Stimulated activated CD8-positive, alpha-beta memory T cell treated with anti-CD3 and anti-CD28 coated beads, Interleukin-15, amount 100 ng/mL, for 48 hours (primary cell): ENCODE measurements at regions not wholly inside any gene's neighbourhood (a gene's known extent, or its start where the extent isn't known, plus 50 kb on each side); places are given as distances from the start of the nearest gene placed in this dataset.
"Not testable (repeated sequence)": the region's sequence is repeated elsewhere in the genome, so short reads cannot be mapped to it uniquely, and the experiment has no call there.

Source experiments
- DNase-seq, 2 donors: peaks; one replicate each; pipeline ENCODE4 v3.0.0-alpha.2; 2020; ENCODE audit warnings: low read depth in 2 of 2

DNA sequence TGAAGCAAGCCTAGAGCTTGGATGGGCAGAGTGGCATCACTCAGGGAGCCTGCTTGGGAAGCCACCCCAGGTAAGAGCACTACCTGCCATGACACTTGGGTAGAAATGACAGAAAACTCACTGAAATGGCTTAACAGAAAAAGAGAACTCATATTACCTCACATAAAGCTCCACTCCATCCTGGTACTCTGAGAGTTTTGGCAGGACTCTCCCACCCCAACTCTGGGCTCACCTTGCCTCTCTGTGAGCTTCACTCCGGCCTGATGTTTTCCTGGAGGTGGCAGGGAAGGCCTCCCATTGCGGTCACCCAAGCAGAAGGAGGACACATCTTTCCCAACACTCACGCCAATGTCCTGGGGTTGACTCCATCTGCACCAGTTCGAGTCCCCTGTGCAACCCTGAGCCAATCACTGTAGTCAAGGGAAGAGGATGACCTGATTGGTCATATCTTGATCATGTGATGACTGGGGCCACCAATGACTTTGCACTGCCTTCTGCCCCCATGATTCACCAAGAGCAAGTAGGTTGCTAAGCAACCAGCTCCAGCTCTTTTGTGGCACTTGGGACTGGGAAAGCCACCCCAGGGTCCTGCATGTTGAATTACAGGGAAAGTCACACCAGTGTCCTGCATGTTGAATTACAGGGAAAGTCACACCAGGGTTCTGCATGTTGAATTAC lies 446.1 kb upstream of the SULF2 start:
- no peak for DNase-seq

DNA sequence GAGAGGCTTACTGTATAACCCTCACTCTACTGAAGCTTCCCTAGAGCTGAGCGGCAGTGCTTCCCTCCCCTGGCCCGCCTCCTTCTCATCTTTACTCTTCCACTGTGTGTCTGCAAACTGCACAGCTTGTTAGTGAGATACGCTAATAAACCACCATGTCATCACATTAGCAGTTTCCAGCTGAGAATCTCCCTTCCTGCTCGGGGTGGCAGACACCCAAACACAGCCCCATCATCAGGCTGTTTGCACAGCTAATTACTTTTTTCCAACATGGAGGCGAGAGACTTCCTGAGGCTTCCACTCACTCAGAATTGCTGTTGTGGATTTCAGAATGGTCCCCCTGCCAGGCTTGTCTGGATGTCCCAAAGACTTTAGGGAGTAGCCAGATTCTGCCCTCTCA lies 444.9 kb upstream of the SULF2 start:
- no peak for DNase-seq

DNA sequence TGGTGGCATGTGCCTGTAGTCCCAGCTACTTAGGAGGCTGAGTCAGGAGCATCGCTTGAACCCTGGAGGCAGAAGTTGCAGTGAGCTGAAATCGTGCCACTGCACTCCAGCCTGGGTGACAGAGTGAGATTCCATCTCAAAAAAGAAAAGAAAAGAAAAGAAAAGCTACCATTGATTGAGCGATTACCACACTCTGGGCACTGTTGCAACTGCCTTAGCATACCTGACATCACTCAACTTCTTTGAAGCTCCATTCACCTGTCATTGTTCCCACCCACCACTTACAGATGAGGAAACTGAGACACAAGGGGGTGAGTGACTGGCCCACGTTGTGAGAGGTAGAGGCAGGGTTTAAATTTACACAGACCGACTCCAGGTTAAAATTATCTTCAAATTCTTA lies 442.1 kb upstream of the SULF2 start:
- no peak for DNase-seq

DNA sequence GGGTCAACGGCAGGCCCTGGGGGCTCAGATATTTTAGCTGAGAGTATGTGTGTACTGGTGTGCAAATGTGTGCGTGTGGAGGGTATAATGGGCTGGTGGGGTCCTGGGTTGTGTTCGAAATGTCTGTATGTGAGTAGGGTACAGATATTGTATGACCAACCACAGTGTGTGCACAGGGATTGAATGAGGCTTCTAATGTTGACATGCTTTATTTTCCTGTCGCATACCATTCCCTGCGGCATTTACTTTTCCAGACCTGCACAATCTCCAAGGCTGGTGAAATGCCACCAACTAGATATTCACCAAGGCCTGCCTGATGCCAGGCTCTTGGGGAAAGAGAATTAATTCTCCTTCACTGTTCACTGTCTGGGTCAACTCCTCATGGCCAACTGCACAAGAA lies 441.4 kb upstream of the SULF2 start:
- no peak for DNase-seq

DNA sequence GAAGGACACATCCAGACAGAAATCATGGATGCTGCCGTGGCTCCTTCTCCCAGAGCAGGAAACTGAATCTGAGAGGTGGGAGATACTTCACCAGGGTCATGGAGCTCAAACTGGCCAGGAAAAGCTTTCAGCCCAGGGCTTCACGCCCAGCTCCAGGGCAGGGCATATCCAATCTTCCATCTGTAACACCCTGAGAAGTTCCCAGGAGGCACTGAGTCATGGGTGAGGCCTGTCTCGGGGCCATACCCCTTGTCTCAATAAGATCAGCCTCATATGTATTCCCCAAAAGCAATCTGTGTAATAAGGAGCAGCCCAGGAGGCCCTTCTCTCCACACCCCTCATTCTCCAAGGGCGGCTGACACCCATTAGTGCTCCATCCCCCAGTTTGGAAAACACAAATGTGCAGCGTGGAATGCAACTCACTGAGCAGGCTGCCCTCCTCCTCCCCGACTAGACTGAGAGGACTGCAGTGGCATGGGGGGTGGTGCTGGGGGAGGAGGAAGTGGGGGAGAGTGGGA lies 439.3 kb upstream of the SULF2 start:
- DNase-seq = no peak

DNA sequence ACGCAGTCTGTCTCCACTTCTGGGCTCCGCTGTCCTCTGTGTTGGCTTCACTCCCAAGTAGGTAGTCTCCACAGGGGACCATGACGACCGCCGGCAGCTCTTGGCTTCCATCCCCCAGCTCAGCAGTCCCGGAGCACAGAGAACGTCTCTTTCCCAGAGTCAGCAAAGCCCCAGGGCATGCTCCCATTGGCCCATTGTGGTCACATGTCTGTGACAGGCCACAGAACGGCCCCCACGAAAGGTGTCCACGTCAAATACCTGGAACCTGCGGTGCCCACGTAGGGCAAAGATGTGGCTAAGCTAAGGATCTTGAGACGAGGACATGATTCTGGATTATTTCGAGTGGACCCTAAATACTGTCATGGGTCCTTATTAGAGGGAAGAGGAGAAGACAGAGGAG lies 438.4 kb upstream of the SULF2 start:
- DNase-seq = no peak

DNA sequence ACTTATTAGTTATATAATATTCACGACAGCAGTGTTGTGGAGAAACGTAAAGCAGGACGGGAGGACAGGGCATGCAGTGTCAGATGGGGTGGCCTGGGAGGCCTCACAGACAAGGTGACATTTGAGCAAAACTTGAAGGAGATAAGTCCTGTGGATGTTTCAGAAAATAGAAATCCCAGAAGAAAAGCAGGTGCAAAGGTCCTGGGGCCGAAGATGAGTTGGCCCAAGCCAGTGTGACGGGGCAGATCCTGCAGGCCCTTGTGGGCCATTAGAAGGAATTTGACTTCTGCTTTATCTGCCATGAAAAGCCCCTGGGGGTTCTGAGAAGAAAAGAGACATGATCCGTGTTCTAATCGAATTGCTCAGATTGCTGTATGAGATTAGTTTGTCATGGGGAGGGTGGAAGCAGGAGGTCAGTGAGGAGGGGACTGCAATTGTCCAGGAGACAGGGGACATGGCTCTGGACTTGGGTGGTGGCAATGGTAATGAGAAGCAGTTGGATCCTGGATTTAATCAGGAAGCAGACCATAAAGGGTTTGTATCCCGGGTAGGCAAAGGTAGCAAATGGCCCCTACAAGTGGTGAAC lies 437.4 kb upstream of the SULF2 start:
- no peak for DNase-seq

DNA sequence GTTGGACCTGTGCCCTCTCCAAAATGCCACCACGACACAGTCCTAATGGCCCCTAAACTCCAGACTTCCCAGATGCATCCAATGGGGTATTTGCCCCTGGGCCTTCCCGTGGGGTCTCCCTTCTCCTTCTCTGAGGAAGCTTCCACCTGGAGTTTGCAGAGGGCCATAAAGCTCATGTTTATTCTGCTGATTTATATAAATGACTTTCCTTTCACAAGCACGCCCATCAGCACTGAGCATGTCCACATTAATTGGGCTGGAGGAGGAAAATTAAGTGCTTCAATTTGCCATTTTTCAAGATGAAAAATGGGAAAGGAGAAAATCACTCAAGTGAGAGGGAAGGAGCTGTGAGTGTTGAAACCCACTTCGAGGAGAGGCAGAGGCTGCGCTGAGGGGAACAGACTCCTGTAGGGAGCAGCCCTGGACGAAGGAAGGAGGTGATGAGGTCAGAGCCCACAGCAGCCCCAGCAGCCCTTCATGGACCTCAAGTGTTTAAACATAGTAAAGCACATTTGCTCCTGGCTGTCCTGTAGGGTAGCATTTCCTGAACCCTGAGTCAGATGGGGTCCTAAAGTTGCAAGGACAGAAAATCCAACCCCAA lies 434.9 kb upstream of the SULF2 start:
- no peak for DNase-seq

DNA sequence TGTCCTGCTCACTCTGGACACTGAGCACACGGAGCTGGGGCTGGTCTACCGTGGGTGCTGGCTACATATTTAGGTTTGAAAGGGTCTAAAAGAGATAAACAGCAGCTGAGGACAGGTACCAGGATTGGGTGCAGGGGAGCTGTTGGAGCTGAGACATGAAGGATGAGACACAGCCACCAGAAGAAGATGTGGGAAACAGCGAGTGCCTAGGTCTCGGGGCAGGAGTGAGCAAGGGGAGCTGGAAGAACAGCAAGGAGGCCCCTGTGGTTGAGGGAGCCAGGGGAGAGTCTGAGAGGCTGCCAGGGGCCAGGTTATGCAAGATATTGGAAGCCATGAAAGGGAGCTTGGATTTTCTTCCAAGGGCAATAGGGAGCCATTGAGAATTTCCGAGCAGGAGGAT lies 434.0 kb upstream of the SULF2 start:
- DNase-seq = no peak

DNA sequence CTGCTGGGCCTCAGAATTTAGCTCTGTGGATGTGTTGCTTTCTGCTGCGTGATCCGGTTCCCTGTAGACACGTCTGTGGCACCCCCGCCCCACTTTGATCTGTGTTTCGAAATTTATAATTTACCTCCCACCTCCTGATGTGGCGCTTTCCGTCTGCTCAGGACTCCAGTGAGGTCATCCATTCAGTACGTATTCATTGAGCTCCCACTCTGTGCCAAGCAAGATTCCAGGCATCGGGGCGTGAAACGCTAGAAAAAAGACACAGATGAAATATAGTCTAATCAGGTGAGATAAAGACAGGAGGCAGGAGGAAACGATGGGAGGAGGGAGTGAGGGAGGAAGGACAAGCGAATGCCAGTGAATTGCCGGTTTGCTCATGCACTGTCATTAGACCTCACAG lies 431.9 kb upstream of the SULF2 start:
- no peak for DNase-seq

DNA sequence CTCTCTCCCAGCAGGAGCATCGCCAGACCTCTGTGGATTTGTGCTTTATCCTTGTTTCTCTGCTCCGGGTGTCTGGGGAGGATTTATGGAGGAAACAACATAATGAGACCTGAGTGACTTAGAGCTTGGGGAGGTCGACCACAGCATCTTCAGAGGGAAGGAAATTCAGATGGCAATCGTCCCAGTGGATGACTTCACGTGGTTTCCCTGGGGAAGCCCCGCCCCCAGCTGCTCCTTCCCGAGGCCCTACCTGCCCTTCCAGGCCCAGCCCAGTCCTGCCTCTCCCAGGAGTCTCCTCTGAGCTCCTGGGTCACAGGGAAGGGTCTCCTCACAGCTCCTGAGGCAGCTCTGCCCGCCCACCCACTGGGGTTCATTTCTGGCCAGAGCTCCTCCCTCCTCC lies 430.3 kb upstream of the SULF2 start:
- DNase-seq = no peak

DNA sequence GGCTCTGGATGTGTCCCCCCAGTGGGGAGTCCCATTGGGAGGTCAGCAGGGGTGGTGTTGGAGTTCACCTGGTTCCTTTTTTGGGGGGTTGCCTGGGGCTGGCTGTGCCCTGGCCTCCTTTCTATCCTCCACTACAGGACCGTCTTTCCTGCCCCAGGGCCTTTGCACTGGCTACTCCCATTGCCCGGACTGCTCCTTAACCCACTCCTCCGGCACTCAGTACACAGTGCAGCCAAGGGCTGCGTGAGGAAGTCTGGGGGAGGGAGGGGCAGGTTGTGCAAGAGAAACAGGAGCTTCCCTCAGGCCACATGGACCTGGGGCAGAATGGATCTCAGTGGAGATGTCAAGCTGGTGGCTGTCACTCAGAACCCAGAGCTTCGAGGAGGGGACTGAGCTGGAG lies 429.3 kb upstream of the SULF2 start:
- DNase-seq = no peak

DNA sequence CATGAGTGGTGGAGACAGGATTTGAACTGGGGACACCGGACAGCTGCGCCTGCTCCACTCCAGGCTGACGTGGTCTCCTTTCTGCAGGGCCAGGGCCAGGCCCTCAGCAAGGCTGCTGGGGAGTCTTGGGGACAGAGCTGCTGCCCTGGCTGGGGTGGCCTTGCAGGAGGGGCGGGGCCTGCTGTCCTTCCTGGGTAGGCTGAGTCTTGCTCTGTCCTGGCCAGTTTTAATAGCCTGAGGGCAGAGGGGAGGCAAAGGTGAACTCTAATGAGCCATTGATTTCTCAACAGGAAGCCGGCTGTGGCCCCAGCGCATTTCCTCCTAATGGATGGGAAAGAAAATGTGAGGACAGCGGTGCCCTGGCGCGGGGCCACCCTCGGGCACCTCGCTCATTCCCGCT lies 428.4 kb upstream of the SULF2 start:
- DNase-seq = not testable (repeated sequence)

DNA sequence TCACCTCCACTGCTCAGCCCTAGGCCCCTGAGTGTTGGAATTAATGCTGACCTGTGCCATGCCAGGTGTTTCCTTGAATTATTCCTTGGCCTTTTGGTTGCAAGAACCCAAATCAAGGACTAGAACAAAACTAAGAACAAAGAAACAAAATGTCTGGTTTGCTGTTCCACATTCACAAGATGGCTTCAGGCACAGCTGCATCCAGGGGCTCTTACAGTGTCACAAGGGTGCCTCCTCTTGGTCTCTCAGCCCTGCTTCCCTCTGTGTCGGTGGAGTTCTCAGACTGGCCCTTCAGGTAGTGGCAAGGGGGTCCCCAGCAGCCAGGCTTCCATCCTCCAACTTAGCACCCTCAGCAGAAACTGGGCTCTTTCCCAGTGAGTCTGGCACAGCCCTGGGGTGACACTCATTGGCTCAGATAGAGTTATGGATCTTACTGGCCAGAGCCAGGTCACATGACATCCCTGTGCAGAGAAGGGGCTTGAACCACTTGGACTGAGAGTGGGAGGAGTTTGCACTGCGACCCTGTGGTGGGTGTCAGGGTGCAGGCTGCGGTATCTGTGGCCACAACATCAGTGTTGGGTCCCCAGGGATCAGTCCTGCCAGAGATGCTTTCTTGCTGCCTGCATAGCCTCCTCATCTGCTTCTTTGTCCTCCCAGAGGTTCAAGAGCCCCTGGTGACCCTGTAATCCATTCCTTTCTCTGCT lies 427.7 kb upstream of the SULF2 start:
- no peak for DNase-seq

DNA sequence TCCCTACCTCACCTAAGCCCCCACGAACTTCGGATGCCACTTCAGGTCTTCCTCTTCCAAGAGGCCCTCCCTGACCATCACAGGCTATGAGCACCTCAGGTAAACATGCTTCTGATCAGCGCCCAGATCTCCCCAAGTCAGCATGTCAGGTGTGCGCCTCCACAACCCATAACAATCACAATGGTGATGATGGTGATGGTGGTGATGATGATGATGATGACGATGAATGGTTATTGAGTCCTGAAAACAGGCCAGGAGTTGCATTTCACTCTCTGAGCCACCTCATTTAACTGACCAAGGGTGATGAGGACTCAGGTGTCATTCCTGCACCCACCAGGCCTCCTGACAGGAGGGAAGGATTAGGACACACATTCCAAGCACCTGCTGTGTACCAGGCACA lies 426.6 kb upstream of the SULF2 start:
- no peak for DNase-seq

DNA sequence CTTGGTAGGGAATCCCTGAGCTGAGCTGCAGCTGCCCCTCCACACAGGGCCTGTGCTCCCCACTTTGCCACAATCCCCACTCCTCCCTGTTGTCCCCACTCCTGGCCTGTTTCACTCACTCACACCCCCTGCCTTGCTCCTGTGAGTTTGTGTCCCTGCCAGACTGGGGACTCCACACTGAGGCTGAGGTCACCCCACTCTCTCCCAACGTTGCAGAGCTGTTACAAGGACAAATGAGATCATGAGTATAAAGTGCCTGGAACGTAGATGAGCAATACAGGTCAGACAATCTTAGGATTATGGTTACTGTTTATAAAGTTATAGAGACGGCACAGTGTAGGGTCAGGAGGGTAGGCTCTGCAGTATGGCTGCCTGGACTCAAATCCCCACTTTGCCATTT lies 426.0 kb upstream of the SULF2 start:
- DNase-seq = no peak

DNA sequence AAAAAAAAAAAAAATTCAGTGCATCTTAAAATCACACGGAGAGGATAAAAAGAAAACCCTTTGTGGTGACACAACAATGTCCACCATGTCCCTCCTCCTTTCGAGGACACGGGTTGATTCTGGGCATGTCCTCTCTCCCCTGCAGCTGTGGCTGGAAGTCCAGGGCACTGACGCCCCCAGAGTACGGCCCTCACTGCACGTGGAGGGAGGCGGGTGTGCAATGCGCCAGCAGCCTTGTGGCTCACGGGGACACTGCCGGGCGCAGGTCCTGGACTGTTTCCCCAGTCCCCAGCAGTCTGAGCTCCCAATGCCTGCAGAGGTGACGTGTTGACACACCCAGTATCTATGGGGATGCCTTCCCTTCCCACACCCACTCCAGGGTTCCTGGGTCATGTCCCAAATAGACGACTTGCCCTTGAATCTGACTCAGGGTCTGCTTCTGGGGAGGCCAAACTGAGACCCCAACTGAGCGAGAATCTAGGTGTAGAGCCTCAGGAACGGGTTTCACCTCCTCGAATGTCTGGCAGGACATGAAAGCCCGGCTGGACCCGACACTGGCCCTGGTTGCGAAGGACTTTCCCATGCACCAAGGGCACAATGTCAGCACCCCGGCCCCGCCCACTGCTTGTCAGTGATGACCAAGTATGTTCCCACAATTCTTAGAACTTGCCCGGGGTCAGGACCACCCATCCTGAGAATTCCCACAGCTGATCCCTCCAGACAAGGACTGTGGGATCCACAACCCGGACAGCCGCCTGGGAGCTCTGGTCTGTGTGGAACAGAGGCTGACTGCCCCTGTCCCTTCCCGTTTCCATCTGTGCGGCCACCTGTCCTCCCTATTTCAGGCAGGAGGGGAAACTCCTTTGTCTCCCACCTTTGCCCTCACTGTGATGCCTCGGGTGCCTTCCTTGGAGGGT lies 425.1 kb upstream of the SULF2 start:
- no peak for DNase-seq

DNA sequence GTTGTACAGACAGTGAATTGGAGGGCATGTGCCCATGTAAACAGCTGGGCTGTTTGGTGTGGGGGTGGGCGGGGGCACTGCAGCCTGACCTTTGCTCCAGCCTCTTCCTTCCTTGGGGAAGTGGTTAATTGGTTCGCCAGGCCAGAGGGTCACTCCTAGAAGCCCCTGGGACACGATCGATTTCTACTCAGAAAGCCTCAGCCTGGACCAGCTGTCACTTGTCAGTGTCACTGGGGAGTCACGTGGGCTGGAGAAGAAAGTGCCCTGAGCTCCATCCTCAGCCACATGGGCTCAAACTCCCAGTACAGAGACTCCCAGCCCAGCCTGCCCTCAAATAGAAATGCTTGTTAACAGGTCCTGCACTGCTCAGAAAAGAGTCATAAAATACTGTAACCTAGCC lies 423.8 kb upstream of the SULF2 start:
- DNase-seq = no peak

DNA sequence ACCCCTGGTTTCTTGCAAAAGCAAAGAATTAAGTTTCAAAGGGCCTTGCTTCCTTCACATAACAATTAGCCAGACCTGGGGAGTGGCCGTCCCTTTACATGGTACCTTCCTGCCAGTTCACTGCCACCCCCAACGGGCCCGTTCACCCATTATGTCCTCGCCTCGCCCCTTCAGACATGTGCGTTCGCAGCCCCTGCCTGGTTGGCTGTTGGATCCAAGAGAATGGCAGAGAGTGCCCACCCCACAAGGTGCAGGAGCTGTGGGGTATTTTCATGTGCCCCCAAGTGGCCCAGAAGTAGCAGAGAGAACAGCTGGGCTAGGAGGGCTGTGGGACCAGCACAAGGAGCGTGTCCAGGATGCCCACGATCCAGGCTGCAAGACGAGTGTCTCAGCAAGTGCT lies 422.9 kb upstream of the SULF2 start:
- no peak for DNase-seq

DNA sequence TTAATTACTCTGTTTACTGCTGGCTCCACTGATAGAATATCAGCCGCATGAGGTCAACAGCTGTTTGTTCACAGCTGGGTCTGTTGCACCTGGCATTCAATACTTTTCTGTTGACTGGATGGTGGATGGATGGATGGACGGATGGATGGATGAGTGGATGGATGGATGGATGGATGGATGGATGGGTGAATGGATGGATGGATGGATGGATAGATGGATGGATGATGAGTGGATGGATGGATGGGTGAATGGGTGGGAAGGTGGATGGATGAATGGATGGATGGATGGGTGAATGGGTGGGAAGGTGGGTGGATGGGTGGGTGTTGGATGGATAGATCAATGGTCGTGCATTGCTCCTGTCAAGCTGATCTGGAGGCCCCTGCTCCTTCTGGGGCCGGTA lies 422.2 kb upstream of the SULF2 start:
- no peak for DNase-seq

DNA sequence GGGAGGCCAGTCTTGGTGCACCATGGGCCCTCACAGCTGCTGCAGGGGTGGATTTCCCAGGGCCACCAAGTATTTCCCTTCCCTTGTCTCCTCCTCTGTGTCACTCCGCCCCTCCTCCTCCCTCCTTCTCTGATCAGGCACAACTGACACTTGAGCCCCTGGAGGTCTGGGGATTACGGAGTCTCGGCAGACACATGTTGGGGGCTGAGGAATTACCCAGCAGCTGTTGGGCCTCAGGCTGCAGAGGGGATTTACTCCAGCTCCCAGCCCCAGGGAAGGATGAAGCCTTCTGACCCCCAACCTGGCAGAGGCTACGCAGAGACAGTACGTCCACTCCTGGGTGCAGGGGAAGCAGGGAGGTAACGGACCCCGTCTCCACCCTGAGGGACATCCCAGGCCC lies 420.5 kb upstream of the SULF2 start:
- no peak for DNase-seq

DNA sequence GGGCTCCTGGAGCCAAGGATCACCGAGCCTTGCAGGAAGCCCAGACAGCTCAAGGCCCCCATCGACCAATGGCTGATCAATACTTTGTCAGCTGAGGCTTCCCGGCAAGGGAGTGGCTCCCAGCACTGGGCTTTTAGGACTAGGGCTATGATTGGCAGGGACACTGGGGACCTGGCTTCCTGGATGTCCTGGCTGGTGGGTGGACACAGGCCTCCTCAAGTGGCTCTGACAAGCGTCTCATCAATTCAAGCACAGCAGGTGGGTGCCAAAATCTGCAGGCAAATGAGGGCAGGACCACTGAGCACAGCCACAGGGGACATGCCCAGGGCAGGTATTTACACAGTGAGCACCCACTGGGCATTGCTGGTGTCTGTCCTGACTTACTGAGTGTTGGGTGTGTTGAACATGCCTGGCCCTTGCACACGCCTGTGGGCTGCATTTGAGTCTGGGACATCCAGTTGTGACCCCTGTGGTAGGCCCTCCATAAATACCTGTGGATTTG lies 420.1 kb upstream of the SULF2 start:
- DNase-seq = no peak
